HL-60 (cell line): ENCODE measurements at regions not wholly inside any gene's neighbourhood (a gene's known extent, or its start where the extent isn't known, plus 50 kb on each side); places are given as distances from the start of the nearest gene placed in this dataset.

Experiments used
- CTCF ChIP-seq: IDR thresholded peaks from one replicate; pipeline ENCODE4 v1.5.1; 2011; ENCODE audit warnings: low read length, control low read depth, inconsistent platforms; ENCODE audit not compliant: insufficient read depth
- REST ChIP-seq: IDR thresholded peaks from 2 replicates; pipeline ENCODE4 v1.6.1; 2012; ENCODE audit warnings: low read depth; ENCODE audit not compliant: insufficient replicate concordance

- no peak for TF ChIP-seq CTCF
- TF ChIP-seq REST: no peak
Observed at GRCh38 chr7:116152276-116152675, 58.1 kb upstream of the TES start.
